GM19238 (cell line): ENCODE measurements at regions not wholly inside any gene's neighbourhood (a gene's known extent, or its start where the extent isn't known, plus 50 kb on each side); places are given as distances from the start of the nearest gene placed in this dataset.

Experiments used
- DNase-seq: peaks from one replicate; pipeline ENCODE4 v3.0.0; 2011; ENCODE audit warnings: low spot score; ENCODE audit not compliant: insufficient read length

GRCh38 chr17:14506364-14506763 lies 205.5 kb downstream of the HS3ST3B1 start:
- DNase-seq = no peak

DNA sequence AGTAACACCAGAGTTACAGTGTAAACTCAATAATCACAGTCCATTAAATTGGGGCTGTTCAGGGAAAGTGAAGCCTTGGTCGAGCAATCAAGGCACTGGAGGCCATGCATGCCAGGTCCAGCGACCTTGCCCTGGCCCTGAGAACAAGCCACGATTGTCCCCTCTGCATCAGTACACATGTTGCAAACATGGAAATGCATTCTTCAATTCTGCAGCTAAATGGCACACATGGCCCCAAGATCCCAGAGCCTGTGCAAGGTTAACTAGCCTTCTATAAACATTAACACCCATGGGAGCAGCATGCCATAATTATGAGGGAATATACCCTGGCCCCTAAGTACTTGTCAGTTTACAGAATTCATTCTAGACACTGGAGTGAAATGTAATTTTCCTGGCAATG lies 204.7 kb downstream of the HS3ST3B1 start:
- no peak for DNase-seq

DNA sequence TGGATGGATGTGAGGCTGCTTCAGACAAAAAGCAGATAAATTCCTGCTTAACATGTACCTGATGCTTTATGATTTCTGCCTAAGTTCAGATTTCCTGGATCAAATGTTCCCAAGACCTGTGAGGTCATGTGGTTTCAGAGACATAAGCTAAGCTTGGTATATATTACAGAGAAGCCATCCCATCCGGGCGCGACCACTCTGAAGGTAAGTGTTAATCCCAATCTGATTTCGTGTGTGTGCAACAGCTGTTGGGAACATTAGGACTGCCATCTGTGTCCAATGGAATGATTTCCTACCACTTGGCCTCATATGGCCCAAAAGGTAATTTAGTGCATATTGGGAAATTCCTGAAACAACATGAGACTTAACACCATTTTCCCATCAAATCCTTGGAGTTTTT lies 199.1 kb downstream of the HS3ST3B1 start:
- DNase-seq = no peak

DNA sequence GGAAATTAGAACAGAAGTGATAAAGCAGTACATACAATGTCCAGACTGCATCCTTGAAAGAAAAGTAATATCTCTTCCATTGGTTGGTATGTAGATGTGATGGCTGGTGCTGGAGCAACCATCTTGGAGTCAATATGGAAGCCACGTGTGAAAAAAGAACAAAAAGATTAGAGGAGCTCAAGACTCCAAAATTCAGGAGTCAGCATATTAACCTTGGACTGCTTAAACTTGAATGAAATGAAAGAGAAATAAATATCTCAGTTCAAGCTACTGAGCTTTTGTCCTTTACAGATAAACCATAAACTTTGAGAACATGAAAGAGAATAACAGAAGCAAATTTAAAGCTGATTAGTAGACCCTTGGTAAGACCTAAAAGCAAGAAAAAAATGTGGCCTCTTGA lies 197.9 kb downstream of the HS3ST3B1 start:
- DNase-seq = no peak

DNA sequence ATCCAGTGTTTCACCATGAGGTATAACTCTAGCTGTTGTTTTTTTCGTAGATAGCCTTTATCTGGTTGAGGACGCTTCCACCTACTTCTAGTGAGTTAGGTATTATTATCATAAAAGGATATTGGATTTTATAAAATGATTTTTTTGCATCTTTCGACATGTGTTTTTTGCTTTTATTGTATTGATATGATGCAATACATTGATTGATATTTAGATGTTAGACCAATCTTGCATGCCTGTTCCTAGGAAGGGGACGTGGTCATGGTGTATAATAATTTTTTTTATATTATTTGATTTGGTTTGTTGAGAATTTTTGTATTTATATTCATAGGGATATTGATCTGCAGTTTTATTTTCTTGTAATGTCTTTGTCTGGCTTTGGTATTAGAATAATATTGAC lies 193.3 kb downstream of the HS3ST3B1 start:
- no peak for DNase-seq

- DNase-seq = no peak
These were observed 189.1 kb downstream of the HS3ST3B1 start for GRCh38 chr17:14489986-14490385.

- no peak for DNase-seq
These were observed 188.2 kb downstream of the HS3ST3B1 start for GRCh38 chr17:14488958-14489550.

DNA sequence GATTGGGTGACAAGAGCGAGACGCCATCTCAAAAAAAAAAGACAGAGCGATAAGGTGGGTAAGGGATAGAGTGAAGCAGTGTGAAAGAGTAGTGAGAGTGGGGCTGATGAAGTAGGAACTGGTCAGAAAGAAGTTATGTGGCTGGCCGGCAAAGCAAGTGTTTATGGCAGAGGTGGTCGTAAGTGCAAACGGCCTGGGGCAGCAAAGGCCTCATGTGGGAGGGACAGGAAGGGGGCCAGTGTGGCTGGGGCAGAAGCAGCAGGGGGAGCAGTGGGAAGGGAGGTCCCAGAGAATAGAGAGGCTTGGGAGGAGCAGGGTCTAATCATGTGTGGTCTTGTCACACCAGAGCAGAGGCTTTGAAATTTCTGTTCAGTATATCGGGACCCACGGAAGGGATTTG lies 186.2 kb downstream of the HS3ST3B1 start:
- DNase-seq = no peak

DNA sequence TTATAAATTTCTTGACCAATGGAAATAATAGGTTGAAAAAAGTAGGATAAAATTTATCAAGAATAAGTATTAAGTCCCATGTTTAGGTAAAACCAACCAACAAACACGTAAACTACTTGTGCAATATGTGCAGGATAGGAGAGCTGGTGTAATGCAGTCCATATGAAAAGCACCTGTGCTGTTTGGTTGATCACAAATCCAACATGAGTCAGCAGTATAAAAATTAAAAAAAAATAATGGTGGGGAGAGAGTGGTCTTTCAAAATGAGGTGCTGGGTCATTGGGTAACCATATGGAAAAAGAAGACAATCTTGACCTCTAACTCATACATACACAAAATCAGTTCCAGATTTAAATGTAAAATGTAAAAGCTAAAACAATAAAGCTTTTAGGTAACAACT lies 181.8 kb downstream of the HS3ST3B1 start:
- DNase-seq = no peak

DNA sequence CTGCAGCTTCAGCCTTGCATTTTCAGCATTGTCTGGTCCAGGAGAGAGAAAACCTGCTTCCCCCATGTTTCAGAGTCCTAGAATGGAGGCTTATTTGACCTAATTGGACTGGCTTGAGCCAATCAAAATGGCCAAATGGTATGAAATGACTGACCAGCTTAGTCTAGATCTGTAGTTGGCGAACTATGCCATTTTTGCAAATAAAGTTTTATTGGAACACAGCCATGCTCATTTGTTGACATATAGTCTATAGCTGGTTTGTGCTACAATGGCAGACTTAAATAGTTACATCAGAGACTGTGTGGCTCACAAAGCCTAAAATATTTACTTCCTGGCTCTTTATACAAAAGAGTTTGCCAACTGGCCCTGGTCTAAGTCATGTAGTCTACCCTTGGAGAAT lies 180.8 kb downstream of the HS3ST3B1 start:
- no peak for DNase-seq

DNA sequence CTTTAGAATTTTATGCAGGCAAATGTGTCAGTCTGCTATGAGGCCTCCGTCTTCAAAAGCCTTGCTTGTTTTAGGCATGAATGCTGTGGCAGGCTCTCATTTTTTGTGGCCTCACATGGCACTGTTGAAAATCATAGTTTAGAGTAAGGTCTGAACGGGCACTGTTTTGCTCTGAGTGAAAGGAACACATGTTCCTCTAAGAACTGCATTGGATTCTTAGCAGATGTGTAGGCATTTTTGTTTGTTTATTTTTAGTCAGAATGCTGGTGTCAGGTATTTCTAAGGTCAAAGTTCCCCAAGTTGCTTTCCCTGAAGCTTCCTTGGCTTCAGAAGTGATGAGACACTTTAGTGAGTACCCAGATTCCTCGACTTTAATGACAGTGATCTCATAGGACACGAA lies 173.7 kb downstream of the HS3ST3B1 start:
- no peak for DNase-seq

DNA sequence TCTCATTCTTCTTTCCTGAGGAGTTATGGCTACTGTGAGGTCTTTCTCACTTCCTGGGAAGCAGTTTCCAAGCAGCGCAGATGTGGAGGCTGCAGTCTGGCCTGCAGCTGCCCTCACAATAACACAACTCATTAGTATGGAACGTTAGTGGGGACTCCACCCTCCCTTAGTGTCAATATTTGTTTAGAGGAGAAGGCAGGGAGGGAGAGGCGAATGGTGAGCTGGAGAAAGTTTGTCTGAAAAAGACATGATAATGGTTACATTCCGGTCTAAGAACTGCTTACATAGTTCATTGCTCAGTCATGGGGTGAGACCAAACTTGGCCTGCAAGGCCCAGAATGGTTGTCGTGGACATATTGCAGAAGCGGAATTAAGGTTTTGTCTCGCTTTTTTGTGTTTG lies 170.2 kb downstream of the HS3ST3B1 start:
- no peak for DNase-seq

- no peak for DNase-seq
These were observed 169.5 kb downstream of the HS3ST3B1 start for GRCh38 chr17:14470417-14470816.

GRCh38 chr17:14469971-14470370 lies 169.1 kb downstream of the HS3ST3B1 start:
- DNase-seq = no peak

GRCh38 chr17:14468858-14469257 lies 168.0 kb downstream of the HS3ST3B1 start:
- no peak for DNase-seq

- DNase-seq = no peak
These were observed 160.3 kb downstream of the HS3ST3B1 start for GRCh38 chr17:14461227-14461548.

DNA sequence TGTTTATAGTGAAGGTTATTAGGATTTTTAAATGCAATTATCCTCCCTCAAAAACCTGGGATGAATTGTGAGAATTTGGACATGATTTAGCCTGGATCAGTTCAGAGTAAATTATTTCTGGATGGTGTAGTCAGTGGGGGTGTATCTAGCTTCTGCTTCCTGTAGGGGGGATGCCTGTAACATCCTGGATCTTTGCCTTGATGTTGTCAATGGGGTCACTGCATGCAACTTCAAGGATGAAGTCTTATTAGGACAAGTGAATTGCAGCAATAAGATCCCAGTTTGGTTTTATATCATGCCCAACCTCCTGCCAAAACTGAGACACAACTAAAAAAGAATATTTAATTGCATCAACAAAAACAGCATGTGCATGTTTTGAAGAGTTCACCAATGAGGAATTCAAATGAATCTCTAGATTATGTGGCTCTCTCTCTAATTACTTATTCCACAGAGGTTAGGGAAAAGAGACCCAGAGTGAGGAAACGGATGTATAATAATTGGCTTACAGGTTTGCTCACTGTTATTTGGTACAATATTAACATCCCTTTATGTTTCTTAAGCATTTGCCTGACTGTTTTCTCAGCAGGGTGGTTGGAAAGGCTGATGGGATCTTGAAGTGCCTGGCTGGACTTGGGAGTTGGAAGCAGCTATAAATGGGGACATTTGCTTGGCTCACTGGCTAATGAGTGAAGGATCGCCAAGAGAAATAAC lies 159.8 kb downstream of the HS3ST3B1 start:
- no peak for DNase-seq

- no peak for DNase-seq
These were observed 159.1 kb downstream of the HS3ST3B1 start for GRCh38 chr17:14459955-14460354.

DNA sequence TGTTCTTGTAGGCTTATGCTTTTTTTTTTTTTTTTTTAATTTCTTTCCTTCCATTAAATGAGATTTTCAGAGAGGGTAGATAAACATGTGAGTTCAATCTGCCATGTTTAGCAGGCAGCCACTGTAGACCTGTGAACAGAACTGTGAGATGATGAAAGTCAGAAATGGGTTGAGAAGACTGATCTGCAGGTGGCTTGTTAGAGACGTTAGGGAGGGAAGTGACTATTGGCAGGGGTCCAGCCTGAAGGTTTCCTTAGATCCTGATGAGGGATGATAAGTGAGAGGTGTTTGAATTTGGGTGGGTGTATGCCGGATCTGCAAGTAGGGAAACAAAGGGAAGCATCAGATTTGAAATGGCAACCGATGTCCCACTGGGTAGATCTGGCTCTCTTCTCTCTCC lies 157.8 kb downstream of the HS3ST3B1 start:
- no peak for DNase-seq

- no peak for DNase-seq
These were observed 153.9 kb downstream of the HS3ST3B1 start for GRCh38 chr17:14454746-14455145.

- no peak for DNase-seq
These were observed 152.0 kb downstream of the HS3ST3B1 start for GRCh38 chr17:14452856-14453255.

DNA sequence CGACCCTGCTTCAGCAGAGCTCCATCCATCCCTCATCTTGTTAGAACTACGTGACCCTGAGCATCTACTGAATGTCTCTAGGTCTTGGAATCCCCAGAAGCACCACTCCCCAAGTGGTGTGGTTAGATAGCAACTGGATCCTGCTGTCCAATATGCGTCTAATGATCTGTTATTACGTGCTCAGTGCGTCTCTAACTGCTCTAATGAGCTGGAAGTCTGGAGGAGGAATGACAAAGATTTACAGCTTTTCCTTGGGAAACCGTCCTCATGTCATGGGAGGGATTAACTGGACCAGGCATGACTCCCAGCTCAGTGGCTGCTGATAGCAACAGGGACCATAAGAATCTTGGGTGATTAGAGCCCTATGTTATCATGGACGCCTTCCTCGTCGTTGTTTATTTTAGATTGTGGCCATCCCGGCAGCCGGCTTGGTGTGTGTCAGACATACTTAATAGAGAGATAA lies 150.9 kb downstream of the HS3ST3B1 start:
- no peak for DNase-seq

DNA sequence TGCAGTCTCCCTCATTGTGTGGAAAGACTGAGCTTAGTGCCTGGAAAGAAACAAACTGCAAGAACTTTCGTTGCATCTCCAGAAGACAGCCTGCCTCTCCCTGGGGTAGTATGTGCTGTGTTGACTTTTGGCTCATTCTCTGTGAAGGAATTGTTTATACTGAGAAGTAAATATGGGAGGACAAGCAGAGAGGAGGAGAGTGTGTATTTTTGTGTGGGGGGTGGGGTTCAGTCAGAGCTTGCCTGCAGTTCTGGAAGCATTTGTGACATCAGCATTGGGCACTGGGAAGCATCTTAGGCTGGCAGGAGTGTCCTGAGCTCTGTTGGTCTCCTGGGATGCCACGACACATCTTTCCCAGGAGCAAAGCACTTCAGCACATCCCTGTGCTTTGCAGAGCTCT lies 147.9 kb downstream of the HS3ST3B1 start:
- no peak for DNase-seq
